HG02943 (cell line): ENCODE measurements at regions not wholly inside any gene's neighbourhood (a gene's known extent, or its start where the extent isn't known, plus 50 kb on each side); places are given as distances from the start of the nearest gene placed in this dataset.

Experiments used
- ATAC-seq: cut with Tn5 transposase; IDR thresholded peaks from one replicate; pipeline ENCODE4 v1.9.1; 2021; ENCODE audit warnings: mild to moderate bottlenecking, low read depth, moderate library complexity; ENCODE audit not compliant: unreplicated experiment

DNA sequence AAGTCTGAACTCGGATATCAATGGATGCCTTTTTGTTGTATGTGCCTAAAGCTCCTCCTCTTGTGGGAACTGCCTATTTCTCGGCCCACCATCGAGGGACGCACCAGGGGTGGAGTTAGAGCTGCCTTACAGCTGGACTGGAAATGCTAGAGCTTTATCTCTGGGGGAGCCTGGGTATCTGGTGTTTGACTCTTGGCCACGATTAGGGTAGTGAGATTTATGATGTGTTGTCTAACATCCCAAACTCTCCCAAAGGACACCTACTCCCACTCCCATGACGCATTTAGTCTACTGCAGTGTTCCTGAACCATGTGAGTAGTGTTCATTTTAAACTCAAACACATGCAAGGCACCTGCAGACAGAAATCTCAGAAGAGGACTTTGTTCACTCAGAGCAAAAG, 594.8 kb downstream of the METTL4 start:
- ATAC-seq: no peak

DNA sequence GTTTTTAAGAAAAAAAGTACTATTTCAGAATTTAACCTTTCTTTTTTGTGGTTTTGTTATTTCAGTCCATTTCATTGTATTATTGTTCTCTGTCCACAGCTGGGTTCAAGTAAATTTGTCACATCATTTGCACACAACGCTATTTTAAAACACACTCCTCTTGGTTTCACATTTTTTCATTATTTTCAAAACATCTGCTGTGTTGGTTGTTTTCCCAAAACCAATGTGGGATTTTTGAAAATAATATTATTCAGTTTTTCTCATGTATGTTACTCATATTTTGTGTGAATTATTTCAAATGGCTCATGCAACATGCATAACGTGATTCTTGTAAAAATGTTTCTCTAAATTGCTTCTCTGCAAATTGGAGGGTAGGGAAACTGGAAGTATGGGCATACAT, 589.2 kb downstream of the METTL4 start:
- ATAC-seq: no peak

DNA sequence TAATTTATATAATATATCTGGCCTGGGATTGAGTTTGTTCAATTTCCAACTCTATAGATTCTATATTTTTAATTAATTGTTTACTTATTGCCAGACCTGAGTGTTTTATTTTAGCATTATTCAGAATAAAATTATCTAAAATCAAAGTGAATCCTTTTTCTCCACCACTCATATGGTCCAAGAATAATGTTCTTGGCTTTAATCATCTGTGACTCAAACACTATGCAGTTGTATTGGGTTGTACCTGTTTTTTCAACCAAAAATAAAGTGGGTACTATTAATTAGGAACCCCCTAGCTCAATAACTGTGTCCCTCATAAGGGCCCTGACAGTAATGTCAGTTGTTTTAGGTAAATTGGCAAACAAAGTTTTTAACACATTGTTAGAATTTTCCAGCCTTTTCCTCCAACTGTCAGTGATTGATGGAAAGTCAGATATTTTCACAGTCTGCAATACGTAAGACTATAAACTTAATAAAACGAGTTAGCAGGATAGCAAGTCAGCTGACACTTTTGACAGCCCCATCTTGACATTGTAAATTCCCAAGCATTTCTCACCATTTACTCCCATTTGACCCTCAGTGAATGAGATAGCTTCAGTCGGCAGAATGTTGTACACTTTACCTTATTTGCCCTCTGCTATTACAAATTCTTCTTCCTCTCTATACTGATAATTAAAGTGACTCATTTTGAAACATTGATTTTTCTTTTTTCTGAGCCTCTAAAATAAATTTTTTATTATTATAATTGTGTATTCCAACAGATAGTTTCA, 587.4 kb downstream of the METTL4 start:
- no peak for ATAC-seq

GRCh38 chr18:1993866-1994265, 577.4 kb downstream of the METTL4 start:
- no peak for ATAC-seq

DNA sequence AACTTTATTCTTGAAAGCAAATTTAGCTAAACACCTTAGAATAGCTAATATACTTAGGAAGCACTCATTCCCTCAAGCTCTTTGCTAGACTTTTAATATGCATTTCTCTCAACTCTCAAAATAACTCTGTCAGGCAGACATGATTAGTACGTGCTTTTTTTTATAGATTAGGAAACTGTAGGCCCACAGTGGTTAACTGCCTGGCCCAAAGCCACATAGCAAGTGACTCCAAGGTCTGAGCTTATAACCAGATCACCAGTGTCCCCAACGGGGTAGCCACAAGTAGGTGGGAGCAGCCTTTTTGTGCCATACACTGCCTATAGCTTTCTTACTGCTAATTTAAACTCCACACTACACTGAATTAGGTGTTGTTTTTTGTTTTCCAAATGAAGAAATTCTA, 576.8 kb downstream of the METTL4 start:
- ATAC-seq: no peak

DNA sequence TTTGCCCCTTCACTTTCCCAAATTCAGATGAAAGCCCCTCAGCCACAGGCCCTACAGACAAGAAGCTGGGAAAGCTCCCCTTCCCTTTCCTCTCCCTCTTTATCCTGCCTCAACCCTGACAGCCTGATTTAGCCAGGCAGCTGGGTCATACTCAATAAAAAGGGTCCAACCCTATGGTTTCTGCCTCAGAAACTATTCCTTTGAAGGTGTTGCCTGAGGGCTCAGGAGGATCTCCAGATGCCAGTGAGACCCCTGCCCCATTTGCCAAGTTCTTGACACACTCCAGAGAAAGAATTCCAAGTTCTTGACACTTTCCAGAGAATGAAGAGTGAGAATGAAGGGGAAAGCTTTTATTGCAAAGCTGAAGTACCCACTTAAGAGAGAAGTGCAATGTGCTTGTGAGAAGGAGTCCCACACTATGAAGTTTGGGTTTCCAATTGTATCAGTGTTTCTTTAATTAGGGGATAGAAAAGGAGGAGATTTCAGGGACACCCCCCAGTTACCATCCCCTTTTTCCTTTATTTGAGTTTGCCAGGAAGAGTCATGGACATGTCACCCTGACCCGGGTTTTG, 576.2 kb downstream of the METTL4 start:
- no peak for ATAC-seq

DNA sequence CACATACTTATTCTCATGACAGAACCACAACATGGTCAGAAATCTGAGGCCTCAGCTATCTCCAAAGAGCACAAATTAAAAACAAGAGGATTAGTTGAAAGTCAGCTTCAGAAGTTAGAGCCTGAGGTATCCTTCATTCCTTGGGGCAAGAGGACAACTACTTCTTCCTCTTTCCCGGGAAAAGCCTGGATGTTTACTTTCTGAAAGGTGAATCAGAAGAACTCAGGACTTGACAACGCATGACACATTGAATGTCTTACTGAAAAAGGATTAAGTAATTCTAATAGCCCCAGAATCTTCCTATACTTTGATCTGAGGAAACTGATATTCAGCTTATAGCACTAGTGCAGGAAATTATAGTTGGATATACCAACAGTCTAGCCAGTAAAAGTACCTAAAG, 573.2 kb downstream of the METTL4 start:
- no peak for ATAC-seq

DNA sequence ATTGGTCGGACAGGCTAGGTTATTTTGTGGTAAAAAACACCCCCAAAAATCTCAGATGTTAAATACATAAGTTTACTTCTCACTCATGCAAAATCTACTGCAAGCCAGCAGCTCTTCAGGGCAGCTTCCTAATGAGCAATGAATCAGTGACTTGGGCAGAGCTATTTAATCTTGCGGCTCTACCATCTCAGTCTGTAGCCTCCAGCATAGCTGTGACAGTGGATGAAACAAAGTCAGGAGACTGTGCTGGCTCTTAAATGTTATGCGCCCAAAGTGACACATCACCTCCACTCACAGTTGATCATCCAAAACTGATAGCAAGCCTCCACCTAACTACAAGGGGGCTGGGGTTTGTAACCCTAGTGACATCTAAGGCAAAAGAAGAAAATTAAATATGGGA, 571.9 kb downstream of the METTL4 start:
- ATAC-seq: no peak

DNA sequence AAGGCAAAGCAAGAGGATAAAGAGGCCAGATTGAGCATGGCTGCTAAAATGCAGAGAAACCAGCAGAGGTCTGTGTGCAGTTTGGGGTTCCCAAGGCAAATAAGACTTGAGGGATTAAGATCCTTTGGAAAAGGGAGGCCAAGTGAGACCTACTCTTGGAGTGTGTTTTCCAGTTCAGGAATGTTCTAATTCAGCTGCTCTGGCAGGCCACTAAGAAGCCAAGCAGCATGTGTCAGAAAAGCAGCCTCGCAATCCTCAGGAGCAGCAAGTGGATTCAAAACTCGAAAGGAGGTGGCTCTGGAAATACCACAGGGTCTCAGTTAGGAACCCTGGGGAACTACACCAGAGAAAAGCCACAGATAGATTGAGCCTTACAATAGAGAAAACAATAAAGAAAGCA, 569.2 kb downstream of the METTL4 start:
- no peak for ATAC-seq

DNA sequence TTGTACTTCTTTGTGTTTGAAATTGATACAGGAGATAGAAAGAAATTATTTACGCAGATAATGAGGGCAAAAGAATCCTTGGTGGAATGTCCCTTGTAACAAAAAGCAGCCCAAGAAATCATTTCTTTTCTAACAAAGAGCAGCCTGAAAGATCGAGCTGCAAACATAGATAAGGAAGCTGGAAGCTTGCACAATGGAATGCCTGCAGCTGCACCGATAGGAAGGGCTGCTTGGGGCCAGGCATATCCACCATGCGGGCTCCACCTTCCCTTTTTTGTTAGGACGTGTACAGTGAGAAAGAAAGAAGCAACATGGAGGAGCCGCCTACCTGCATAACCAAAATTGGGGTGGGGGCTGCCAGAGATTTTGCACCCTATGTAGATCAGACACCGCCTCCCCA, 568.7 kb downstream of the METTL4 start:
- ATAC-seq: no peak

GRCh38 chr18:2009942-2010697, 561.2 kb downstream of the METTL4 start:
- no peak for ATAC-seq

DNA sequence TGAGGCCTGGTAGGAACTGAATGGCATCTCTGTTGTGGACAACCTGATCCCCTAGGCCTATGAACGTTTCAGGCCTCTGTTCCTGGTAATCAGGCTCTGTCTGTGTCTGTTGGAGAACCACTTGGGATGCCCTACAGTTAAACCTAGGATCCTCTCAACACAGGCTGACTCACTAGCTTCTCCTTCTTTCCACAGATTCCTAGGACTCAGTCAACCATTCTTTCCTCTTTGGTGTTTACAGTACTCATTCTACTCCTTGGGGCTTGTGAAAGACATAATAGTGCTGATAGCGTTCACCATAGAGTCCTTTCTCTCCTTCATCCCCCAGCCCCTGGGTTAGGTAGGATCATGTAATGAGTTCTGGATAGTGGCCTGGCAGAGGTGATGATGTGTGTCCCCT, 544.3 kb downstream of the METTL4 start:
- no peak for ATAC-seq

- ATAC-seq: no peak
Observed at GRCh38 chr18:2027756-2028155, 543.5 kb downstream of the METTL4 start.

GRCh38 chr18:2028986-2029385, 542.3 kb downstream of the METTL4 start:
- ATAC-seq: no peak

DNA sequence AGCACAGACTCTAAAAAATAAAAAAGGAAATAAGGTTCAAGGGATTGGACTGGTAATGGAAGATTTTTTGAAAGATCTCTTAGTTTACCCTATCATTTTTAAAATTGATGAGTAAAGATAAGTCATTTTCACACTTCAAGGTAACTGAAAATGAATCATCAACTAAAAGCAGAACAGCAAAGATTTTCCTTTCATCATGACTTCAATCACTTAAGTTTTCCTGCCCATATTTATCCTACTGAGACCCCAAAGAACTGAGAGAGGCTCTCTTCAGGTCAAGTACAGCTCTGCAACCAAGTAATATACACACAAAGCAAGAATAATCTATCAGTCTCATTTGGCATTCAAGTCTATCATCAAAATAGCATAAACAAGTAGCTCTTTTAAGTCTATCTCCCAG, 540.7 kb downstream of the METTL4 start:
- ATAC-seq: no peak

- ATAC-seq: no peak
Observed at GRCh38 chr18:2032036-2032435, 539.3 kb downstream of the METTL4 start.

GRCh38 chr18:2035056-2035455, 536.2 kb downstream of the METTL4 start:
- ATAC-seq: no peak

- no peak for ATAC-seq
Observed at GRCh38 chr18:2036086-2036485, 535.2 kb downstream of the METTL4 start.

DNA sequence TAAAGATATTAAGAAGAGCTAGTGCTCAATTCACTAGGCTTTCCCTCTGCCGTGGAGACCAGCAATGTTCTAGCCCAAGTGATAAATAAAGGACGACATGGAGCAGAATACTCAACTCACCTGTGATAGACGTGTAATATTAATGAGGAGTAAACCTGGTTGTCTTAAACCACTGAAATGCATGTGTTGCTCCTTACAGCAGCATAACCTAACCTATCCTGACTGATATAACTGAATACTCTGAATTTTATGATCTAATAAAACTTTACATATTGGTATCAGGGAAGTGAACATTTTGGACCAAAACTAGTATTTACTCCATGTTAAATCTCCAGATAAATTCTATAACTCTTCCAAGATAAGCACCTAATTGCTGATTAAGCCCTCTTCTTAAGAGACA, 531.0 kb downstream of the METTL4 start:
- no peak for ATAC-seq

DNA sequence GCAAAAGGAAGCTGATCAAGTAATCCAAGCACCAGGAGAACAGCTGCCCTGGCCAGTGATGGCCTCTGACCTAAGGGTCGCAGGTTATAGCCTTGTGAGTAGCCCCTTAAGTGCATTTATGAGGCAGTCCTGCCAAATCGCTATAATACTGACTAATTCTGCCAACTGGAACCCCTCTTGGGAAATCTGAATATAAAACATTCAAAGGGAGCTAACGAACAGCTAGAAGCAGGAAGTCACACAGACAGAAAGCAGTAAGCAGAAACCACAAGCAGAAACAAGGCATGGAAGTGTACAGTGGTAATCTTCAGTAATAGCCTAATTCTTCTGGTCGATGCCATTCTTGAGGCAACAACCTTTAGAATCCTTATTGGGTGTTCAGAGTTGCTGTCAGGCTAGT, 521.3 kb downstream of the METTL4 start:
- no peak for ATAC-seq

DNA sequence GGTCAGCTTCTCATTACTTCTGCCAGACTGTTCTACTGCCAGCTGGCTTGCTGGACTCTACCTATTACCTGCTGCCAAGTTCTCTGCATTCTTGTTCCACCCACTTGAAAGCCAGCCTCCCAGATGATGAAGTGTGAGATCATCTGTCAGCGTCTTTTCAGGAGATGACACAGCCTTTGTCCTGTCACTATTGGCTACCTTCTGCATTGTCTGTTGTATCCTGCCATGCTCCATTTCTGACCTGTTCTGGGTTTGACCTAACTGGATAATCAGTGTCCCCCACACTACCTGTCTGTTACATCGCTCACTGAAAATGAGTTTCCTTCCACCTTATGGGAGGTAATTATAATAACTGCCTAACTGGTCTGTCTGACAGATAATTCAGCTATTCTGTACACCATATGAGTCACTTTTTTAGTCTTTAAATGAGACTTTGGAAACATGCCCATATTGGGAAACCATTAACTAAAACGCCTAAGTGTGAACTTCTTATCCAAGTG, 520.6 kb downstream of the METTL4 start:
- ATAC-seq: no peak
